Caki2 (cell line): ENCODE measurements at regions not wholly inside any gene's neighbourhood (a gene's known extent, or its start where the extent isn't known, plus 50 kb on each side); places are given as distances from the start of the nearest gene placed in this dataset.

Source experiments
- DNase-seq: peaks from one replicate; pipeline ENCODE4 v3.0.0-alpha.2; 2015; ENCODE audit warnings: low read depth
- in situ Hi-C: cut with HindIII; loops from 2 replicates; pipeline ENCODE4 v1.10.0; 2016; ENCODE audit warnings: low sequenced_read_pairs, low pct_unique_long_range_greater_than_20kb, mixed read lengths

- in situ Hi-C loops: no loop called here
- no peak for DNase-seq
Measured at GRCh38 chr4:57265831-57266582, 155.8 kb upstream of the IGFBP7 start.

DNA sequence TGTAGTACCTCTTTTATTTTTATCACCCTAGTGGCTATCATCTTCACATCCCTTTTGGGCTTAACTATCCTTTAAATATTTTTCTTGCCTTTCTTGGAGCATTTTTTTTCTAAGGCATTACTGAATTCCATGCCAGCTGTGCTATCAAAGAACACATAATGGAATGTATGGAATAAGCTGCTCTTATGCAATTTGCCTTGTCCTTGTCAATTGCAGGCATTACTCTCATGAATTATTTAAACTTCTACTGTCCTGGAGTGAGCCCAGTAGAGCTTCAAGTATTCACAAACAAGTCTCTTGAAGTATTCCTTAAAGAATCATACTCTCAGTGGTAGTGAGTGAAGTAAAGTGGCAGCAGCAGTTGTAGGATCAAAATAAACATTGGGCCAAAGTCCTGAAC is 144.6 kb upstream of the IGFBP7 start:
- in situ Hi-C loops: no loop called here
- no peak for DNase-seq

DNA sequence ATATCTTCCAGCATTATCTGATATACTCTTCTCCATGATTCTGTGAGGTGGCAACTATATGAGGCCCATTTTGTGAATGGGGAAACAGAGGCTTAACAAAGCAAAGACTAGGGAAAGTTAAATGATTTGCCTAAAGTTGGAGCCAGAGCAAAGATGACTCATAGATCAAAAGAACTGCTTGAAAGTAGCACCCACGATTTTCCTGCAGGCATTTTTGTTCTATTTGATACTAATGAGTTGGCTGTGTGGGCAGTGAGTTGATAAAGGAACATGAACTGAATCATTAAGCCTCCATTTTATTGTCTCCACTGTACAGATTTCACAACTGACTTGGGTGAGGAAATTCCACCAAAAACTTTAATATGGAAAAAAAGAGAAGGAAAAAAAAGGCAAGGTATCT is 138.9 kb upstream of the IGFBP7 start:
- DNase-seq: no peak
- in situ Hi-C loops: no loop called here

DNA sequence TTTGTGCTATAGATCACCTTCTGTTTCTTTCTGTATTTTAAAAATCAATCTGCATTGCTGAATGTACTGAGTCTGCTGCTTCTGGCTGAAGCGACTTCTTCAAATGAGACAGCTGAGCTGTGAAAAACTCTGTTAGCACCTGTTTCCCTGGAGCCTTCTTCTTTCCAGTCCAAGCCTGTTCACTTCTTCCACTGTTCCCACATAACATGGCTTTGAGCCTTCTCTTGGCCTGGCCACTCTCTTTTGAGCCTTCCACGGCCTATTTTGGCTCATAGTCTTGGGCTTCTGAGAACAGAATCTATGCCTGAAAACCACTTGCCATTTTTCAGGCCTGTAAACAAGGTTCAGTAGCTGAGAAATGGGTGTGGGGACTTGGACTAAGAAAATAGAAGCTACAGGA is 132.9 kb upstream of the IGFBP7 start:
- in situ Hi-C loops: no loop called here
- no peak for DNase-seq

GRCh38 chr4:57234252-57234775 is 124.1 kb upstream of the IGFBP7 start:
- DNase-seq: no peak
- in situ Hi-C loops: no loop called here

- DNase-seq: no peak
Measured at GRCh38 chr4:57233386-57233785, 123.2 kb upstream of the IGFBP7 start.

DNA sequence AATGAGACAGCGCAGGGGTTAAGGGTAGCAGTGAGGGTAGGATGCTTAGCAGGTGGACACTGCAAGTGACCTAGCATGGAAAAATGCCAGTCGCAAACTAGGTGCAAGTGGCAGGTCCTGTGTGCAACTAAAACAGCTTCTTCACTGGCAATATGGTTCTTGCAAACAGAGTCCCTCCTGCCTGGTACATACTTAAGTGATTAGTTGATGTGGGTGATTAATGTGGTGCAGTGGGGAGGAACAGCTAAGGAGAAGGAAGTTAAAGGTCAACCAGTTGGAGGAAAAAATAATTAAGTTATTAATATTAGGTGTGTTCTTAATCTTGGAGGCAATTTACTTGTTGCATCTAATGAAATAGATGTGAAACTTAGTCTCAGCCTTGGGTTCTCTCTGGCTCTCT is 121.6 kb upstream of the IGFBP7 start:
- no peak for DNase-seq
- in situ Hi-C loops: no loop called here

More at GRCh38 chr4:57233386-57233785, 123.2 kb upstream of the IGFBP7 start:
- in situ Hi-C loops: no loop called here

DNA sequence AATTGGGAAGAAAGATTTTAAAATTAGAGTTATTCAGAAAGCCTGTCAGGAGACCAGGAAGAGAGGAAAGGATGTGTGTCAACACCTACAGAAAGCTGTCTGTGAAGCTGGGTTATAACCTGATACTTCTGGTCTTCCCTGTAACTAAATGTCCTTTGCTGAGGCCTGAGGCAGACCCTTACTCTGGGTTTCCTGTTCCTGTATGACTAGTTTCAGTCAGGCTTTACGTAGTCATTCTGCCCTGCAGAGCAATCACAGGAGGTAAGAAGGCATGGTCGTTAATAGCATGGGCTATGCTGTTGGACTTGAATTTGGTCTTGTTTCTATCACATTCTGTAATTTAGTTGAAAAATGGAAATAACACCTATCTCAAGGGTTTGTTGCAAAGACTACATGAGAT is 110.5 kb upstream of the IGFBP7 start:
- no peak for DNase-seq

DNA sequence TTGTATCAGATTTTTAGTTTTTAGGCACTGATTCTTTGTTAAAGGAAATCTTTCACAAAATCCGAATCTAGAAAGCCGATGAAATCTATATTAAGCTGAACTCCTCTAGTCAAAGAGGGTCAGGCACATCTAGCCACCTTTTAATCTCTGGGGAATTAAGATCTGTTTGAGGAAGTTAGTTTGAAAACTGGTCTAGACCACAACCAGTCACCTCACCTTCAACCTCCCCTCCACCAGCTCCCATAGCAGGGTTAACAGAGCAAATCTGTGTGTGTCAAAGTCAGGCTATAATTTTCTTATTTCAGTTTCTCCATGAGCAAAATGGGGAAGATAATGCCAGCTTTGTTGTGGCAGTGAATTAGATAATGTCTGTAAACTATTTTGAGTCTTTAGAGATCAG is 110.0 kb upstream of the IGFBP7 start:
- DNase-seq: no peak
- in situ Hi-C loops: no loop called here

More for the DNA sequence above, 110.5 kb upstream of the IGFBP7 start:
- in situ Hi-C loops: no loop called here

DNA sequence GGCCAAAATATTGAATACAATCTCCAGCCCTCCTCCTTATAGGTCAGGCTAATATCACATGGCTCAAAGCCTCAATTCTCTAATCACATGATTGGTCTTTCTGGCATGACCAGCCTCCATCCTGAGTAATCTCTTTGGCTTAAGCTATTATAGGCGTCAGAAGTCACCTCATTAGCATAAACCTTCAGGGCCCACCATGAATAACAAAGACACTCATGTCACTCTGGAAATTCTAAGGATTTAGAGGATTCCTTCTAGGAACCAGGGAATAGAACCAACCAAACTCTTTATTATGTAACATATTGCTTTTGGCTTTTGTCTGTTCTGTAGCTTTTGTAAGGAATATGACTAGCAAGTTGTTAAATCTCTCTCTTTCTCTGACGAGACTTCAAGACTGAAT is 109.2 kb upstream of the IGFBP7 start:
- in situ Hi-C loops: no loop called here
- no peak for DNase-seq

- in situ Hi-C loops: no loop called here
Measured at GRCh38 chr4:57214654-57215411, 104.6 kb upstream of the IGFBP7 start.

GRCh38 chr4:57211131-57211530 is 100.9 kb upstream of the IGFBP7 start:
- DNase-seq: no peak
- in situ Hi-C loops: no loop called here

More at GRCh38 chr4:57214654-57215411, 104.6 kb upstream of the IGFBP7 start:
- DNase-seq: no peak

DNA sequence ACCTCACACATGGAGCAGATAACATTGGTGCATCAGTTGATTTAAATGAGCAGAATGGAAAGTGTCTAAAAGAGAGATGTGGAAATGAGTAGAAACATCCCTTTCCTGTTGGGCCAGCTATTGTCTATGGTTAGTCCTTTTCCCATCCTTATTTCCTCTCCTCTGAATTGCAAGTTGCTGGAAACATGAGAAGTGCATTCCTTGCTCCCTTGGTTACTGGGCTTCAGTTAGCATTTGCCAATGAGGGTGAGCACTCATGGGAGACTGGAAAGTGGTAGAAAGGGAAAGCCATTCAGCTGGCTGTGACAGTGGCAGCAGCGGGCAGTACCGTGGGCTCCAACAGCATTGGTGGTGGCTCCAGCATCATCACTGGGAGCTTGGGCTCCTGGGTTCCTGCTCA is 96.0 kb upstream of the IGFBP7 start:
- in situ Hi-C loops: no loop called here

GRCh38 chr4:57205580-57205979 is 95.4 kb upstream of the IGFBP7 start:
- in situ Hi-C loops: no loop called here
- no peak for DNase-seq

More for the DNA sequence above, 96.0 kb upstream of the IGFBP7 start:
- no peak for DNase-seq

DNA sequence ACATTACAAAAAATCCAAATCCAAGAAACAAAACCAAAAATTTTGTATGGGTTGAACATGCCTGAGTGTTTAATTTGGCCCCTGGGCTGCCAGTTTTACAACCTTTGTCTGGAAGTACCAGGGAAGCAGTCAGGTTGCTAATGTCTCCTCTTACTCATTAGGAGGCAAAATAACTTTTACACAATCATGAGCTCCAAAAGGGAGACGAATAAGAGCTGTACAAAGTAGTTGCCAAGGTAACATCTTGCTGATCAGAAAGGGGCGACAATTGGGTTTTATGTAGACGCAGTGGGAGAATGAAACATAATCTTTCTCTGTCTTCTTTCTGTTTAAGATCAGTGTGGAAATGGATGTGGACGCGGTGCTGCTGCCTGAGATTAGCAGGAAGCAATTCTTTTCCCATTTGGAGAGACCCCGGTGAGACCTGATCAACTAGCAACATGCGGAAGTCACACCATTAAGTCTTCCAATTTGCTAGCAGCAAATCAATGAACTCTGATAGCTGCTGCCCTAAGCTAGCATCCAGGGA is 90.7 kb upstream of the IGFBP7 start:
- in situ Hi-C loops: no loop called here
- no peak for DNase-seq

DNA sequence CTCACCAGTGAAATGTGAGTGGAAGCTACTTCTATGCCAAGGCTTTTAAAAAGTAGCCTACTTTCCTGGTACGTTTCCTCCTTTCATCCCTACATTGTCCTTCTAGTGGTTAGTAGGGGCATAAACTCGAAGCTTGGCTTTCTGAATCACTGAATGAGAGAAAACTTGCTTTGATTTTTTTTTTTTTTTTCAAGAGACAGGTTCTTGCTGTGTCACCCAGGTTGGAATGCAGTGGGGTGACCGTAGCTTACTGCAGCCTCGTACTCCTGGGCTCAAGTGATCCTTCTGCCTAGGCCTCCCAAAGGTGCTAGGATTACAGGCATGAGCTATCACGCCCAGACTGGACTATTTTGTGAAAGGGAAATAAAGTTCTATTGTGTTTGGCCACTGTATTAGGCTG is 89.1 kb upstream of the IGFBP7 start:
- no peak for DNase-seq
- in situ Hi-C loops: no loop called here

GRCh38 chr4:57195622-57196021 is 85.4 kb upstream of the IGFBP7 start:
- DNase-seq: no peak
- in situ Hi-C loops: no loop called here

- in situ Hi-C loops: no loop called here
- DNase-seq: no peak
Measured at GRCh38 chr4:57194068-57194611, 84.0 kb upstream of the IGFBP7 start.

DNA sequence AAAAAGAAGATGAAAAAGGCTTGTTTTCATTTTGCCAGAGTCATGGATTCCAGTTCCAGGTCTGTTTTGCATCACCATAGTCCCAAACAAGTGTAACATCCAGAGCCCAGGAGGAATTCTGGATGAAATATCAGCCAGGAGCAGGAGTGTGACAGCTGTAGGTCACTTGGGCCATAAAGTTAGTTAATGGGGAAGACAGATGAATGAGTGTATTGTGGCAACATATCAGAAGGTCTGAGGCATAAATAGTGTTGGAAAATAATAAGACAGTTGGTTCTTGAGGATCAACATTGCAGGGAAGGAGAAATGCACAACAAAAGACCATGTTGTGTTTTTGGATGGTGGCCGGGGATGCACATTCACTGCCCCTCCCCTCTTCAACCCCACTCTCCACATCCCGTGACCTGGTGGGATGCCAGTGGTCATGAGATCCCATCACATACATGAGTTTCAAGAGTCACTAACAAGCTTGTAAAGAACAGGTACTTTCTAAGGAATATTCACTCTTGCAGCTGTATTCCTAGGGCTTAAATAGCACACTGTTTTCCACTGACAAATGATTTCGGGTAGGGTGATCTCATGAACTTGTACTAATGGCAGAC is 83.1 kb upstream of the IGFBP7 start:
- in situ Hi-C loops: no loop called here
- DNase-seq: no peak
